H1 (cell line): ENCODE measurements at regions not wholly inside any gene's neighbourhood (a gene's known extent, or its start where the extent isn't known, plus 50 kb on each side); places are given as distances from the start of the nearest gene placed in this dataset.

Source experiments
- CTCF ChIA-PET: fragments of 300-600 bp; sonication (Branson Sonifier 250); formaldehyde crosslinking; loops from one replicate; lab custom pipeline; 2021; ENCODE audit not compliant: partially characterized antibody; lab: Charles Lee
- POLR2A ChIA-PET: fragments of 300-600 bp; sonication (Branson Sonifier 250); formaldehyde crosslinking; loops from one replicate; lab custom pipeline; 2021; ENCODE audit warnings: inconsistent platforms; ENCODE audit not compliant: partially characterized antibody; lab: Charles Lee
- DNase-seq, 2 experiments: peaks; one replicate each; pipeline versions ENCODE4 v3.0.0 to v3.0.0-alpha.2; 2010 to 2022; ENCODE audit warnings: low spot score in 2 of 2, low read depth in 1 of 2, mixed read lengths in 1 of 2
- FAIRE-seq: peaks from 2 replicates; lab custom pipeline; 2011; peaks lifted over from hg19 to GRCh38; lab: Jason Lieb, UNC
- H2AFZ ChIP-seq: 2 replicates; pipeline ENCODE4 v1.8.1; 2012; ENCODE audit warnings: low read length, inconsistent platforms
- H2AK5ac ChIP-seq: 2 replicates; pipeline ENCODE4 v1.6.1; 2013; ENCODE audit warnings: low read depth, low read length
- H2BK120ac ChIP-seq: replicated peaks from 2 replicates; pipeline ENCODE3; 2013; ENCODE audit warnings: low read depth, low read length, inconsistent platforms
- H2BK12ac ChIP-seq: 2 replicates; pipeline ENCODE4 v1.6.1; 2013; ENCODE audit warnings: low read depth, low read length
- H2BK15ac ChIP-seq: 2 replicates; pipeline ENCODE4 v1.6.1; 2013; ENCODE audit warnings: low read length
- H2BK20ac ChIP-seq: 2 replicates; pipeline ENCODE4 v1.6.1; 2013; ENCODE audit warnings: low read length
- H2BK5ac ChIP-seq: 2 replicates; pipeline ENCODE4 v1.6.1; 2013; ENCODE audit warnings: low read depth, low read length
- H3K14ac ChIP-seq: 2 replicates; pipeline ENCODE4 v1.6.1; 2013; ENCODE audit warnings: inconsistent platforms; ENCODE audit not compliant: insufficient read length
- H3K18ac ChIP-seq: 2 replicates; pipeline ENCODE4 v1.6.1; 2013; ENCODE audit warnings: low read length; ENCODE audit errors: extremely low read depth
- H3K23ac ChIP-seq: 2 replicates; pipeline ENCODE4 v1.6.1; 2013; ENCODE audit warnings: inconsistent platforms; ENCODE audit not compliant: insufficient read length
- H3K23me2 ChIP-seq: 2 replicates; pipeline ENCODE4 v1.6.1; 2013; ENCODE audit warnings: low read depth, low read length
- H3K27ac ChIP-seq: 2 replicates; pipeline ENCODE4 v1.6.1; 2011; ENCODE audit warnings: low read depth, low read length, inconsistent platforms
- H3K27me3 ChIP-seq, 4 experiments: replicated peaks in 1 of 4; 1 replicate in 1 of 4; 2 replicates in 3 of 4; pipeline versions ENCODE4 v1.6.1 to v1.8.1; 2011 to 2013; ENCODE audit warnings: low read length in 3 of 4, mild to moderate bottlenecking in 3 of 4, inconsistent platforms in 2 of 4, mixed read lengths in 2 of 4, moderate library complexity in 1 of 4; ENCODE audit not compliant: control insufficient read depth in 3 of 4, insufficient read depth in 3 of 4; ENCODE audit errors: extremely low read depth in 1 of 4
- H3K36me3 ChIP-seq, 4 experiments: 2 replicates each; pipeline versions ENCODE4 v1.6.1 to v1.8.1; 2011 to 2013; ENCODE audit warnings: mild to moderate bottlenecking in 4 of 4, low read length in 3 of 4, moderate library complexity in 2 of 4, control low read depth in 1 of 4, inconsistent platforms in 1 of 4; ENCODE audit not compliant: insufficient read depth in 4 of 4, control insufficient read depth in 2 of 4
- H3K4ac ChIP-seq: replicated peaks from 2 replicates; pipeline ENCODE3; 2013; ENCODE audit warnings: low read length, low read depth, mixed read lengths, inconsistent platforms; ENCODE audit not compliant: insufficient read length
- H3K4me1 ChIP-seq, 4 experiments: replicated peaks in 1 of 4; 1 replicate in 1 of 4; 2 replicates in 3 of 4; pipeline versions ENCODE4 v1.6.1 to v1.8.1; 2011 to 2013; ENCODE audit warnings: low read length in 3 of 4, inconsistent platforms in 2 of 4, mixed read lengths in 1 of 4; ENCODE audit not compliant: insufficient read depth in 4 of 4, control insufficient read depth in 3 of 4
- H3K4me2 ChIP-seq, 2 experiments: 2 replicates each; pipeline versions ENCODE4 v1.6.1 to v1.8.1; 2011 to 2013; ENCODE audit warnings: low read depth in 2 of 2, low read length in 2 of 2, control low read depth in 1 of 2, inconsistent platforms in 1 of 2, mild to moderate bottlenecking in 1 of 2; ENCODE audit not compliant: insufficient read depth in 1 of 2
- H3K4me3 ChIP-seq, 4 experiments: fragments of 200-600, 300-600 bp in 1 of 4; sonication (generic), shearing (Covaris generic), sonication (Bioruptor Twin) in 1 of 4; 2 replicates each; pipeline versions ENCODE4 v1.5.1 to v1.8.1; 2011 to 2016; ENCODE audit warnings: low read length in 4 of 4, low read depth in 3 of 4, control low read depth in 2 of 4, inconsistent platforms in 2 of 4, mild to moderate bottlenecking in 2 of 4, mixed read lengths in 1 of 4, moderate library complexity in 1 of 4; ENCODE audit not compliant: insufficient read depth in 2 of 4; ENCODE audit errors: extremely low read depth in 1 of 4
- H3K56ac ChIP-seq: replicated peaks from 2 replicates; pipeline ENCODE3; 2013; ENCODE audit warnings: low read depth, mild to moderate bottlenecking, mixed read lengths, low read length, inconsistent platforms; ENCODE audit not compliant: insufficient read length
- H3K79me1 ChIP-seq: 2 replicates; pipeline ENCODE4 v1.6.1; 2013; ENCODE audit warnings: low read depth, low read length, control low read depth
- H3K79me2 ChIP-seq, 2 experiments: 2 replicates each; pipeline versions ENCODE4 v1.6.1 to v1.8.1; 2012 to 2013; ENCODE audit warnings: low read length in 2 of 2, mild to moderate bottlenecking in 2 of 2, inconsistent platforms in 1 of 2; ENCODE audit not compliant: insufficient read depth in 2 of 2, control insufficient read depth in 1 of 2
- H3K9ac ChIP-seq, 4 experiments: replicated peaks in 1 of 4; 1 replicate in 1 of 4; 2 replicates in 3 of 4; pipeline versions ENCODE4 v1.6.1 to v1.8.1; 2011 to 2013; ENCODE audit warnings: low read depth in 3 of 4, low read length in 3 of 4, control low read depth in 2 of 4, mild to moderate bottlenecking in 2 of 4, moderate library complexity in 2 of 4, inconsistent platforms in 1 of 4; ENCODE audit errors: extremely low read depth in 1 of 4
- H3K9me3 ChIP-seq, 2 experiments: 2 replicates each; pipeline versions ENCODE4 v1.6.1 to v1.8.1; 2012 to 2013; ENCODE audit warnings: mild to moderate bottlenecking in 2 of 2, moderate library complexity in 2 of 2, control low read depth in 1 of 2, inconsistent platforms in 1 of 2, low read depth in 1 of 2, low read length in 1 of 2, mixed read lengths in 1 of 2; ENCODE audit not compliant: insufficient read depth in 2 of 2
- H4K20me1 ChIP-seq, 2 experiments: replicated peaks in 1 of 2; 2 replicates each; pipeline versions ENCODE3 to v1.8.1; 2011 to 2013; ENCODE audit warnings: inconsistent platforms in 2 of 2, low read length in 2 of 2, mild to moderate bottlenecking in 1 of 2; ENCODE audit not compliant: insufficient read depth in 2 of 2, control insufficient read depth in 1 of 2
- H4K5ac ChIP-seq: 2 replicates; pipeline ENCODE4 v1.6.1; 2013; ENCODE audit warnings: low read length, low read depth, mixed read lengths, inconsistent platforms; ENCODE audit not compliant: insufficient read length
- H4K8ac ChIP-seq: 2 replicates; pipeline ENCODE4 v1.8.0; 2013; ENCODE audit warnings: mild to moderate bottlenecking, moderate library complexity, low read length, inconsistent platforms; ENCODE audit not compliant: insufficient read depth; ENCODE audit errors: extremely low read depth
- H4K91ac ChIP-seq: replicated peaks from 2 replicates; pipeline ENCODE3; 2013; ENCODE audit warnings: low read length, mixed read lengths, inconsistent platforms; ENCODE audit not compliant: insufficient read length
- HDAC2 ChIP-seq, 2 experiments: fragments of 300-600 bp in 1 of 2; sonication (generic) in 1 of 2; IDR thresholded peaks; 2 replicates each; pipeline ENCODE4 v1.6.1; 2011 to 2012; ENCODE audit warnings: low read depth in 2 of 2, low read length in 2 of 2, mild to moderate bottlenecking in 2 of 2, moderate library complexity in 2 of 2, borderline replicate concordance in 1 of 2, inconsistent platforms in 1 of 2
- JUND ChIP-seq: IDR thresholded peaks from 2 replicates; pipeline ENCODE4 v1.6.1; 2011; ENCODE audit warnings: mild to moderate bottlenecking, improper control_type of control experiment, low read length
- SIRT6 ChIP-seq: IDR thresholded peaks from one replicate; pipeline ENCODE4 v1.7.1; 2012; ENCODE audit warnings: low read length, inconsistent platforms
- WGBS, 2 experiments: shearing (Covaris generic) in 1 of 2; methylation state at CpG; one replicate each; pipeline versions ENCODE4 v1.1.6 to v1.1.7; 2013 to 2015; ENCODE audit warnings: low lambda C conversion rate in 2 of 2, mixed read lengths in 2 of 2, inconsistent platforms in 1 of 2, low coverage in 1 of 2, missing lambda C conversion rate in 1 of 2; ENCODE audit not compliant: insufficient replicate concordance in 2 of 2, insufficient coverage in 1 of 2, insufficient read length in 1 of 2; ENCODE audit errors: extremely low coverage in 1 of 2, missing lambda C conversion rate in 1 of 2; 5-methylcytosine and 5-hydroxymethylcytosine counted together

- H3K56ac ChIP-seq: no peak overlapping the region
- no peak overlapping the region for H4K91ac ChIP-seq
- H3K14ac ChIP-seq: no peak overlapping the region
- TF ChIP-seq HDAC2 (IDR thresholded peaks at IDR 0.05; ENCODE audit: borderline replicate concordance in 1 of 2, low read depth in 2 of 2, low read length in 2 of 2): no peak
- no peak for TF ChIP-seq SIRT6
- peak; percentile 71; the same call in 1 of the 2 replicates for TF ChIP-seq JUND
- TF ChIP-seq, all 59 proteins: peak for 1
- FAIRE-seq: no peak
- Histone ChIP-seq H3K9me3 (no peaks in the 10 kb centered on the region), H4K5ac (no peak overlapping the region), H3K9ac (no peak overlapping the region), H2BK20ac (no peak overlapping the region), H3K4ac (no peak overlapping the region), H2BK120ac (no peak overlapping the region), H3K4me1 (peaks cover 1 to 9% (median 7%) of the 10 kb centered on the region in 4 experiments; a peak in 6 of 7 replicates), H3K79me1 (no peaks in the 10 kb centered on the region), H3K36me3 (no peaks in the 10 kb centered on the region), H3K4me3 (no peak overlapping the region), H2BK12ac (no peak overlapping the region), H2AFZ (peak overlapping the region; percentile 55; the same call in 1 of the 2 replicates), H3K18ac (no peak overlapping the region), H3K23ac (no peak overlapping the region), H2AK5ac (no peak overlapping the region), H3K27me3 (no peaks in the 10 kb centered on the region), H2BK15ac (no peak overlapping the region), H4K8ac (no peak overlapping the region), H4K20me1 (no peaks in the 10 kb centered on the region), H3K27ac (no peak overlapping the region), H2BK5ac (no peak overlapping the region), H3K23me2 (no peaks in the 10 kb centered on the region), H3K4me2 (peak overlapping the region; percentile 10 to 16; a peak in 2 of 4 replicates), H3K79me2 (no peaks in the 10 kb centered on the region)
- 55% methylated on average over 11 of the region's 13 CpGs; no CpG with 5 or more reads in 1 of the 2 experiments for WGBS, 2 experiments
- CTCF ChIA-PET: interaction anchor here (0.6 to 4.9 kb wide), 13 partner anchors 8 to 1129 kb away, joined by 3 to 28 read pairs (median 5); no protein-coding TSS in a partner anchor
- POLR2A ChIA-PET: no interaction called here
- no peak for DNase-seq
These were observed 1134.6 kb downstream of the BCL11B start for GRCh38 chr14:98137131-98138025.
